HCT116 (cell line): ENCODE measurements at regions not wholly inside any gene's neighbourhood (a gene's known extent, or its start where the extent isn't known, plus 50 kb on each side); places are given as distances from the start of the nearest gene placed in this dataset.

Source experiments
- CEBPB ChIP-seq: IDR thresholded peaks from 2 replicates; pipeline ENCODE4 v1.6.1; 2012; ENCODE audit warnings: low read depth
- MAX ChIP-seq: IDR thresholded peaks from 2 replicates; pipeline ENCODE4 v1.6.1; 2012
- POLR2A ChIP-seq: IDR thresholded peaks from 2 replicates; pipeline ENCODE4 v1.7.0; 2011; ENCODE audit warnings: borderline replicate concordance; ENCODE audit not compliant: insufficient read depth, insufficient read length; ENCODE audit errors: extremely low read depth
- RAD21 ChIP-seq: IDR thresholded peaks from 2 replicates; pipeline ENCODE4 v1.6.1; 2012; ENCODE audit warnings: low read depth, mild to moderate bottlenecking
- TF ChIP-seq, protein P1 (sequence below), 3 experiments: fragments of 200-600 bp in 1 of 3; sonication (generic) in 1 of 3; IDR thresholded peaks in 2 of 3; conservative IDR thresholded peaks in 1 of 3; 2 replicates each; pipeline ENCODE4 v1.5.1; 2012 to 2017; ENCODE audit warnings: low read depth in 2 of 3, low read length in 2 of 3, antibody characterized with exemption in 1 of 3, borderline replicate concordance in 1 of 3, control low read depth in 1 of 3, mild to moderate bottlenecking in 1 of 3, mixed read lengths in 1 of 3, mixed run types in 1 of 3, moderate library complexity in 1 of 3; ENCODE audit not compliant: insufficient read depth in 1 of 3

DNA sequence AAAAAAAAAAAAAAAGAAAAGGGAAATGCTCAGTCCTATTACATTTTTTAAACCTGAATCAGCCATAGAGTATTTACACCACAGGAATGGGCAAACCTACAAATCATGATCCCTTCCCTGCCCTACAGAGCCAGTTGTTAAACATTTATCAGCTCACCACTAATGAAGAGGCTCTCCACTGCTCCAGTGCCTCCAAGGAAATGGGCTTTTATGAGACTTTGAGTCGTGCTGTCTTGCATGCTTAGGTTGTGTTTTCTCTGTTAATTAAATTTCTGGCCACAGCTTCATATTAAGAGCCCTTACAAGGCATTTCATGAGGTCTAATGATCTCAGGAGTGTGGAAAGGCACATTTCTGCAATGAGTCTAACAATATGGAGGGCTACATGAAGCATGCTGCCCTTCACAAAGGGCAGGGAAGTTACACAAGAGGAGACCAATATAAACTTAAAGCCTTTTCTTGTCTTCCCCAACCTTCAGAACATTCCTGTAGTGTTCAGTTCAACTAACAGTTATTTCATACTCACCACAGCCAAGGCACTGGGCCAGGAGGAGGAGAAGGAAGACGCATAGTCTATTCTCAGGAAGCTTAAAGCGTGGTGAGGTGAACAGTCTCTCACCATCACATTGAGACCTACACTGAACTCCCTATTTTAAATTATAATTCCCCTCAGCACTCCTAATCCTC lies 140.1 kb upstream of the ABCA1 start:
- TF ChIP-seq, protein P1, sequence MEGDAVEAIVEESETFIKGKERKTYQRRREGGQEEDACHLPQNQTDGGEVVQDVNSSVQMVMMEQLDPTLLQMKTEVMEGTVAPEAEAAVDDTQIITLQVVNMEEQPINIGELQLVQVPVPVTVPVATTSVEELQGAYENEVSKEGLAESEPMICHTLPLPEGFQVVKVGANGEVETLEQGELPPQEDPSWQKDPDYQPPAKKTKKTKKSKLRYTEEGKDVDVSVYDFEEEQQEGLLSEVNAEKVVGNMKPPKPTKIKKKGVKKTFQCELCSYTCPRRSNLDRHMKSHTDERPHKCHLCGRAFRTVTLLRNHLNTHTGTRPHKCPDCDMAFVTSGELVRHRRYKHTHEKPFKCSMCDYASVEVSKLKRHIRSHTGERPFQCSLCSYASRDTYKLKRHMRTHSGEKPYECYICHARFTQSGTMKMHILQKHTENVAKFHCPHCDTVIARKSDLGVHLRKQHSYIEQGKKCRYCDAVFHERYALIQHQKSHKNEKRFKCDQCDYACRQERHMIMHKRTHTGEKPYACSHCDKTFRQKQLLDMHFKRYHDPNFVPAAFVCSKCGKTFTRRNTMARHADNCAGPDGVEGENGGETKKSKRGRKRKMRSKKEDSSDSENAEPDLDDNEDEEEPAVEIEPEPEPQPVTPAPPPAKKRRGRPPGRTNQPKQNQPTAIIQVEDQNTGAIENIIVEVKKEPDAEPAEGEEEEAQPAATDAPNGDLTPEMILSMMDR (IDR thresholded peaks at IDR 0.05 in 2 of 3, conservative IDR thresholded peaks at IDR 0.05 in 1 of 3; ENCODE audit: borderline replicate concordance in 1 of 3, insufficient read depth in 1 of 3, low read depth in 2 of 3, low read length in 2 of 3): no peak
- TF ChIP-seq MAX: no peak
- TF ChIP-seq POLR2A: no peak
- TF ChIP-seq RAD21: no peak
- no peak for TF ChIP-seq CEBPB
